HL-60 (cell line): ENCODE measurements at regions not wholly inside any gene's neighbourhood (a gene's known extent, or its start where the extent isn't known, plus 50 kb on each side); places are given as distances from the start of the nearest gene placed in this dataset.

Experiments
- CTCF ChIP-seq: IDR thresholded peaks from one replicate; pipeline ENCODE4 v1.5.1; 2011; ENCODE audit warnings: low read length, control low read depth, inconsistent platforms; ENCODE audit not compliant: insufficient read depth
- POLR2AphosphoS5 ChIP-seq: IDR thresholded peaks from 2 replicates; pipeline ENCODE4 v1.6.1; 2012; ENCODE audit warnings: low read depth
- SPI1 ChIP-seq: IDR thresholded peaks from 2 replicates; pipeline ENCODE4 v1.6.1; 2012; ENCODE audit warnings: low read depth, mild to moderate bottlenecking, borderline replicate concordance
- TF ChIP-seq, protein P1 (sequence below): IDR thresholded peaks from 2 replicates; pipeline ENCODE4 v1.6.1; 2012; ENCODE audit warnings: low read depth; ENCODE audit not compliant: insufficient replicate concordance

DNA sequence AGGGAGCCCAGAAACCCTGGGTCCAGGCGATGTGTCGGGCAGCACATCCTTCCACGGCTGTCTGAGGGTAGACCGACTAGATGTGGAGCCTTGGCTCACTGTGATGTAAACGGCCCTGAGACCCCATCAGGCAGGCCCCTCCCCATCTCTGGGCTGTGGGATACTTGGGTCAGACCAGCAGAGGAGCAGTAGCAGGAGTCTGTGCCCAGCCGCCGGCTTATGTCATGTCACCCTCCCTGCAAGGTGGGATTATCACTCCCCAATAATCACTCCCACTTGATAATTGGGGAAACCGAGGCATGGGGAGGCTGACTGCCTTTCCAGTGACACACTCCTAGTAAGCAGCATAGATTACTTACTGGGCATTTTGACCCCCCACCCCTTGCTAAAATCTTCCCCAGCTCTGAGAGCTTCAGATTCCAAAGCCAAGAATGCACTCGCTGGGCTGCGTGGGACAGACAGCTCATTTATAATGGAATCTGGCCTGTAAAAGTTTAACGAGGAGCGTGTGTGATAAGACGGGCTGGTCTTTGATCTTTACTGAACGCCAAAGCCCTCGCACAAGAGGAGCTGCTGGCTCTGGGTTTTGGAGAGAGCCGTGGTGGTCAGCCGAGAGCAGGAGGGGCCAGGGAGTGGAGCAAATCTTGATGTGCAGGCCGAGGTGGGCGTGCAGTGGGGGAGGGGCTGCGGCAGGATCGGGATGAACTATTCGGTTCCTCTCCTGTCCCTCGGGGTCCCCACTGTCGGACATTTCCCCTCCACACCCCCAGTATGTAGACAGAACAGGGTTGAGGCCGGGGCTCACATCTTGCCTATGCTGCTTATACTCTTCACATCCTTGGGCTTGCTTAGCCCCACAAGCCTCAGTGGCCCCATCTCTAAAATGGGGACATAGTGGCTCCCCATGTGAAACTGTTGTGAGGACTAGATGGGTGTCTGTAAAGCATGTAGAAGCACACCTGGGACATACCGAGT is 200.0 kb downstream of the GLI2 start:
- TF ChIP-seq CTCF (no peak), POLR2AphosphoS5 (no peak), SPI1 (no peak)
- TF ChIP-seq, protein P1, sequence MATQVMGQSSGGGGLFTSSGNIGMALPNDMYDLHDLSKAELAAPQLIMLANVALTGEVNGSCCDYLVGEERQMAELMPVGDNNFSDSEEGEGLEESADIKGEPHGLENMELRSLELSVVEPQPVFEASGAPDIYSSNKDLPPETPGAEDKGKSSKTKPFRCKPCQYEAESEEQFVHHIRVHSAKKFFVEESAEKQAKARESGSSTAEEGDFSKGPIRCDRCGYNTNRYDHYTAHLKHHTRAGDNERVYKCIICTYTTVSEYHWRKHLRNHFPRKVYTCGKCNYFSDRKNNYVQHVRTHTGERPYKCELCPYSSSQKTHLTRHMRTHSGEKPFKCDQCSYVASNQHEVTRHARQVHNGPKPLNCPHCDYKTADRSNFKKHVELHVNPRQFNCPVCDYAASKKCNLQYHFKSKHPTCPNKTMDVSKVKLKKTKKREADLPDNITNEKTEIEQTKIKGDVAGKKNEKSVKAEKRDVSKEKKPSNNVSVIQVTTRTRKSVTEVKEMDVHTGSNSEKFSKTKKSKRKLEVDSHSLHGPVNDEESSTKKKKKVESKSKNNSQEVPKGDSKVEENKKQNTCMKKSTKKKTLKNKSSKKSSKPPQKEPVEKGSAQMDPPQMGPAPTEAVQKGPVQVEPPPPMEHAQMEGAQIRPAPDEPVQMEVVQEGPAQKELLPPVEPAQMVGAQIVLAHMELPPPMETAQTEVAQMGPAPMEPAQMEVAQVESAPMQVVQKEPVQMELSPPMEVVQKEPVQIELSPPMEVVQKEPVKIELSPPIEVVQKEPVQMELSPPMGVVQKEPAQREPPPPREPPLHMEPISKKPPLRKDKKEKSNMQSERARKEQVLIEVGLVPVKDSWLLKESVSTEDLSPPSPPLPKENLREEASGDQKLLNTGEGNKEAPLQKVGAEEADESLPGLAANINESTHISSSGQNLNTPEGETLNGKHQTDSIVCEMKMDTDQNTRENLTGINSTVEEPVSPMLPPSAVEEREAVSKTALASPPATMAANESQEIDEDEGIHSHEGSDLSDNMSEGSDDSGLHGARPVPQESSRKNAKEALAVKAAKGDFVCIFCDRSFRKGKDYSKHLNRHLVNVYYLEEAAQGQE: no peak
